Ovary (tissue), 7 donors: ENCODE measurements at regions not wholly inside any gene's neighbourhood (a gene's known extent, or its start where the extent isn't known, plus 50 kb on each side); places are given as distances from the start of the nearest gene placed in this dataset.

Experiments used
- DNase-seq, 5 donors: peaks; one replicate each; pipeline ENCODE4 v3.0.0-alpha.2; 2019 to 2020
- H3K27ac ChIP-seq, 2 donors: fragments of 200-600 bp; one replicate each; pipeline versions ENCODE4 v1.5.1 to v1.8.0; 2019 to 2022
- H3K27me3 ChIP-seq: fragments of 200-600 bp; one replicate; pipeline ENCODE4 v1.8.0; 2022
- H3K36me3 ChIP-seq: fragments of 200-600 bp; sonication (generic); one replicate; pipeline ENCODE4 v1.5.1; 2019
- H3K4me1 ChIP-seq: one replicate; pipeline ENCODE4 v1.8.1; 2013; ENCODE audit warnings: mild to moderate bottlenecking, moderate library complexity; ENCODE audit not compliant: insufficient read depth
- H3K4me3 ChIP-seq: fragments of 200-600 bp; sonication (generic); one replicate; pipeline ENCODE4 v1.5.1; 2017
- H3K9me3 ChIP-seq, 2 donors: fragments of 200-600 bp in 1 of 2; sonication (generic) in 1 of 2; one replicate each; pipeline versions ENCODE4 v1.5.1 to v1.8.1; 2013 to 2019; ENCODE audit warnings: mild to moderate bottlenecking in 1 of 2, moderate library complexity in 1 of 2
- CTCF ChIP-seq, 3 donors: fragments of 450-650 bp in 2 of 3; fragments of 200-600 bp in 1 of 3; IDR thresholded peaks; one replicate each; pipeline versions ENCODE4 v1.5.1 to v1.8.0; 2016 to 2022; ENCODE audit warnings: antibody characterized with exemption in 3 of 3, mild to moderate bottlenecking in 1 of 3
- EP300 ChIP-seq: sonication (generic); formaldehyde crosslinking; IDR thresholded peaks from one replicate; pipeline ENCODE4 v1.6.1; 2017; ENCODE audit warnings: antibody characterized with exemption
- POLR2A ChIP-seq: fragments of 450-650 bp; IDR thresholded peaks from one replicate; pipeline ENCODE4 v1.6.1; 2017; ENCODE audit warnings: antibody characterized with exemption, mild to moderate bottlenecking, moderate library complexity
- WGBS, 3 donors: extraction: QIAGEN DNeasy Blood & Tissue Kit in 1 of 3; methylation state at CpG; one replicate each; pipeline versions ENCODE4 v1.1.5 to v1.1.7; 2013 to 2017; 5-methylcytosine and 5-hydroxymethylcytosine counted together
- intact Hi-C, 4 donors: fragments of 100-400 bp; cut with DNase I; formaldehyde crosslinking; loops; one replicate each; pipeline versions ENCODE4 v1.11.0 to v1.15.1; 2022 to 2023
- donor health status: DM: no; HTN: no; CAD: no; lungs with moderate emphysema.
- donor health status: DM: no; HTN: no; CAD: no.
- donor health status: Bipolar disorder and iron deficiency.
- donor health status: DM: no; HTN: no; CAD: no.
- donor health status: DM: yes; HTN: yes; CAD: no.

- H3K36me3 ChIP-seq: no peaks in the 10 kb centered on the region
- H3K9me3 ChIP-seq: no peaks in the 10 kb centered on the region
- no peak for TF ChIP-seq EP300
- TF ChIP-seq POLR2A: no peak
- no peak for TF ChIP-seq CTCF (IDR thresholded peaks at IDR 0.05)
- no peak overlapping the region for H3K27ac ChIP-seq
- no peaks in the 10 kb centered on the region for H3K4me1 ChIP-seq
- no peak for DNase-seq
- H3K27me3 ChIP-seq: no peaks in the 10 kb centered on the region
- H3K4me3 ChIP-seq: no peak overlapping the region
- intact Hi-C loops: no loop called here
Measured at GRCh38 chr6:81643156-81643555, 109.3 kb downstream of the TENT5A start.

- 87 to 100% (median 95%) methylated on average over 1 of the region's 1 CpG for WGBS, 3 donors
- TF ChIP-seq CTCF (IDR thresholded peaks at IDR 0.05): no peak
- no peak for TF ChIP-seq POLR2A
- no peak for TF ChIP-seq EP300
- intact Hi-C loops: no loop called here
- Histone ChIP-seq H3K4me3 (no peak overlapping the region), H3K9me3 (no peaks in the 10 kb centered on the region), H3K4me1 (no peaks in the 10 kb centered on the region), H3K36me3 (no peaks in the 10 kb centered on the region), H3K27me3 (no peaks in the 10 kb centered on the region), H3K27ac (no peak overlapping the region)
- DNase-seq: no peak
Measured at GRCh38 chr6:81640891-81641290, 111.6 kb downstream of the TENT5A start.

GRCh38 chr6:81640126-81640525 is 112.4 kb downstream of the TENT5A start:
- TF ChIP-seq POLR2A (no peak), CTCF (IDR thresholded peaks at IDR 0.05) (no peak)
- intact Hi-C loops: no loop called here
- 92 to 94% (median 93%) methylated on average over 4 of the region's 4 CpGs for WGBS, 3 donors
- Histone ChIP-seq H3K27ac (no peak overlapping the region), H3K36me3 (no peaks in the 10 kb centered on the region), H3K4me3 (no peak overlapping the region), H3K4me1 (no peaks in the 10 kb centered on the region), H3K27me3 (no peaks in the 10 kb centered on the region), H3K9me3 (no peaks in the 10 kb centered on the region)
- DNase-seq: no peak

GRCh38 chr6:81638366-81638765 is 114.1 kb downstream of the TENT5A start:
- TF ChIP-seq POLR2A: no peak
- TF ChIP-seq EP300: no peak
- TF ChIP-seq CTCF (IDR thresholded peaks at IDR 0.05): no peak
- H3K36me3 ChIP-seq: no peaks in the 10 kb centered on the region
- H3K4me3 ChIP-seq: no peak overlapping the region
- DNase-seq: no peak
- H3K4me1 ChIP-seq: no peaks in the 10 kb centered on the region
- H3K27ac ChIP-seq: no peak overlapping the region
- H3K27me3 ChIP-seq: no peaks in the 10 kb centered on the region
- no peaks in the 10 kb centered on the region for H3K9me3 ChIP-seq
- WGBS, 3 donors: 91 to 94% (median 94%) methylated on average over 4 of the region's 4 CpGs
- intact Hi-C loops: no loop called here
